Lung microvascular endothelial cell (primary cell): ENCODE measurements at regions not wholly inside any gene's neighbourhood (a gene's known extent, or its start where the extent isn't known, plus 50 kb on each side); places are given as distances from the start of the nearest gene placed in this dataset.
A peak's percentile ranks its signal among the peaks of the same experiment; 100 is the strongest.

Experiments used
- DNase-seq, 2 donors: peaks; one replicate each; pipeline versions ENCODE4 v3.0.0 to v3.0.0-alpha.2; 2010; ENCODE audit warnings: low read depth in 2 of 2

- no peak for DNase-seq
These were observed 110.2 kb upstream of the FOXQ1 start for GRCh38 chr6:1201547-1202200.

GRCh38 chr6:1200409-1201101, 111.3 kb upstream of the FOXQ1 start:
- DNase-seq: no peak

DNA sequence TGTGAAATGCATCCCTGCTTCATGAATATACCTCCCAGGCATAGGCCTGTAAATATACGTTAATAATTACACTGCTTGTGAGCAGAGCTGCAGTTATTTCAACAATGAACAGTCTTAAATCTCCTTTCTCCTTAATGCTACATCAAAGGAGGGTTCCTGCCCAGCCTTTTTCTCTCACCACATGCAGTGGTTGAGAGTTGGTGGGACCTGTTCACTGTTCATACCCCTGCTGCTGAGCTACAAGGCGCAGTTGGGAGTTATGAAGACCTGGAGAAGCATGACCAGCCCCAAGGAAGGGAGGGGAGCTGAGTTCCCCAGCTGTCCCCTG, 111.9 kb upstream of the FOXQ1 start:
- no peak for DNase-seq

DNA sequence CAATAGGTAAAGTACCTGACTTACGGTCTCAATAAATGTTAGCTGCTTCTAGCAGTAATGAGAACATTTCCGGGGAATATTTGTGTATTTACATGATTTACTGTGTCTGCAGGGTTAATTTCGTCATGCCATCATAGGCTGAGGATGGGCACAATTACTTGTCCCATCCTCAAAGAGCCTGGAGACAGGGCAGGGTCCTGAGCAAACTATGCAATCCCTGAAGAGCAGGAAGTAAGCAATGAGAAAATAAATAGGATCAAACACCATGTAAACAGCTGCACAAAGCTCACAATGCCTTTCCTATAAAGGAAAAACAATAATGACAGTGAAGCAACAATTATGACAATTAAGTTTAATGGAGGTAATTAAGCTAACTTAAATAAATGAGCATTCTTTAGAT, 114.6 kb upstream of the FOXQ1 start:
- no peak for DNase-seq

DNA sequence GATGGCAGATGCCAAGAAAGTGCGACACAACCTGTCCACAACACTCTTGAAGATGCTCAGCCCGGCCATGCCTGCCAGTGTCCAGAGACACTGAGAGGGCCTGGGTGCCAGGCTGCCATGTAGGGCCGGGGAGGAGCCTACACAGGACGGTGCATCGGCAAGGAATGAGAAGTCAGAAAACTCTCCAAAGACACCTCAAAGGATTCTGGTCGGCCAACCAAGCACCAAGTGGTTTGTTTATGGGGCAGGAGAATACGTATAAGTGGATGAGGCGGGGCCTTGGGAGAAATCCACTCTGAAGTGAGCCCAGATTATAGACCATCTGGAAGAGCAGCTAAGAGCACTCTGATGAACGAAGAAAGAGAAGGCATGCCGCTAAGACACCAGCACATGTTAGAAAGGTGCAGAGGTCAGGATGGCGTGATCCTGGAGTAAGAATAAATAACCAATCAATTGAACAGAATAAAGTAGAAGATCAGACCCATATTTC, 120.7 kb upstream of the FOXQ1 start:
- no peak for DNase-seq

DNA sequence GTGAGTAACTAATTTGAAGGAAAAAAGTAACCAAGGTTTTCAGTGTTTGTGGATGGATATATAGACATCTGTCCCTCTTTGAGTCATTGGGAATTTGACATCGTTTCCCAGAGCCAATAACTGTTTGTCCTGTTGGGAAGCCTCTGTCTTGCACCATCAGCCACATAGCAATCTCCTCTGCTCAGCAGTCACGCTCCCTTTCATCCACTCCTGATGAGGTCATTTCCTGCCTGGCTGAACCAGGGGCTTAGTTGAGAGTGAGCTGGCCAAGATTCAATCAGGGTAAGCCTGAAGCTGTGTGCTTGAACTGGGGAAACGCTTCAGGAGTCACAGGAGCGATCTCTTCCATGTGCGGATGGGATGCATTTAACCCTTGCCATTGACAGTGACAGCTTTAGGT, 121.5 kb upstream of the FOXQ1 start:
- DNase-seq: peak; percentile 3 to 51

- no peak for DNase-seq
These were observed 123.7 kb upstream of the FOXQ1 start for GRCh38 chr6:1188199-1188598.

- DNase-seq: no peak
These were observed 124.4 kb upstream of the FOXQ1 start for GRCh38 chr6:1187293-1188131.

GRCh38 chr6:1184318-1184717, 127.6 kb upstream of the FOXQ1 start:
- no peak for DNase-seq

GRCh38 chr6:1182722-1183521, 129.0 kb upstream of the FOXQ1 start:
- DNase-seq: no peak

DNA sequence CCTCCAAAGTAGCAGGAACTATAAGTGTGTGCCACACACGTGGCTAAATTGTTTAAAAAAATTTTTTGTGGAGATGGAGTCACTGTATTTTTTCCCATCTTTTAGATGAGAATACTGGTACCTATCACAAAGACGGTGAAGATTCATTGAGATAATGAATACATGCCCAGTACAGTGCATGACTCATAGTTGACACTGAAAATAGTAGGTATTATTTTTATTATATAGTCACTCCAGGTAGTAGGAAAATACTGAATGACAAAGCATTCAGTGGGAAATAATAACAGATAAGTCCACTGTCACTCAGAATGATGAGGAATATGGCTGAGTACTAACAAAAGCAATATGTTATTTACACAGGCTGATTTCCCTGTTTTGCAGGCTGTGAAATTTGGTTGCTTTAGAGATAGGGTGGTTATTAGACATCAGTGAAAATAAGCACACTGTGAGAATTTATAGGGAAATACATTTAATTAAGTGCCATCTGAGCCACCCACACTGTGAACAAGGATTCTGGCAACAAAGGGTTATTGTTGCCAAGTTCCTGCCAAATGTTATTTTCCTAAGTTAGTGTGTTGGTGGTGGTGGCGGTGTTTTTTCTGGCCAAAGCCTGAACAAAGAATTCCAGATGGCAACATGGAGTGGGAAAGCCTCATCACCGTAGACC, 129.8 kb upstream of the FOXQ1 start:
- no peak for DNase-seq

DNA sequence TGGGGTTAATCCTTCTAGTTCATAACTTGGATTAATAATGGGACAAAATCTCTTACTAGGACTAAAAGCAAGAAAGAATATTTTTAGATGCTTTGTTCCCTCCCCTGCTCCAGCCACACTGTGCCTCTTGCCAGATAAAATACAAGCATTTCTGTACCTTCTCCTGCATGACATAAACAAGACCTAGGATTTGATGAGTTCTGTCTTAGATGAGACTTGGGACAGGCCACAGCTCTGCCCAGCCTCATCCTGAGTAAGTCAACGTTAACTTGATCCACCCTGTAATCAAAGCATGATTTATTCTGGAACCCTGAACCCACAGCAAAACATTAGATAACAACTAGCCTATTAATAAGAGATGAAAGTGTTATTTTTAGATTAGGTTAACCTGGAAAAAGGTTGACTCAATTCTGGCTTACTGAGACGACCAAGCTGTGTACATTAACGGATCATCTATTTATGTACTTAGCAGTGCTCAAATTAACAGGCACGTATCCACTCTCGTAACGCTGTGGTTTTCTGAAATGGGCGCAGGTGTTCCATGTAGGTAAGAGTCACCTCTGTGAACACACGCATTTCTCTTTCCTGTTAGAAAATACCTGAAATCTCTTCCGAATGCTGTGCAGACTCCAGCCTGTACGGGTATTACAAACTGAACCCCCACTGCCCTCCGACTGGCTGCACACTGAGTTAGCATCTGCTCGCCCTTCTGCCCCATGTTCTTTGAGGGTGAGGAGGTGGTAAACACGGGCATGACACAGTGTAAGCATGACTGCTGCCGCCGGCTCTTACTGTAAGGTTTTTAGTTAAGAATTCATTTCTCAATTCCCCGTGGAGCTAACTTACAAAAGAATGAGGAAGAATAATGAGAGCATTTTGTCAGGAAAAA, 132.1 kb upstream of the FOXQ1 start:
- no peak for DNase-seq

- no peak for DNase-seq
These were observed 133.3 kb upstream of the FOXQ1 start for GRCh38 chr6:1178590-1178989.

GRCh38 chr6:1176567-1176966, 135.3 kb upstream of the FOXQ1 start:
- DNase-seq: no peak

DNA sequence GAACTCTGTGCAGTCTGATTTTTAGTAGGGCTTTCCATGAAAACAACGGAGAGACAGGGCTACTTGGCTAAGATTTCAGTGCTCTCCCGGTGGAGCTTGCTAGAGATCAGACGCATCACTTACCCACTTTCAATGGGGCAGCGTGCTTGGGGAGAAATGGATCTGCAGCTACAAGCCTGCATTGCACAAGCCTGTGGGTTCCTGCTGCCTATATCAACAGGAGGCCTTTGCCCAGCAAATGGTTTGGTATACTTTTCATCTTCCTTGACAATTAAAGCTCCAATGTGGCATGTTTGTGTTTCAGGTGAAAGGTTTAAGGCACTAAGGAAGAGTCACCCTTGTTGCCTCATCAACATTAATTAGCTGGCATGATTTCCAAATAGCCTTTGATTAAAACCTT, 136.0 kb upstream of the FOXQ1 start:
- DNase-seq: no peak

GRCh38 chr6:1170794-1171193, 141.1 kb upstream of the FOXQ1 start:
- peak in 1 of 2 donors; percentile 0 for DNase-seq

DNA sequence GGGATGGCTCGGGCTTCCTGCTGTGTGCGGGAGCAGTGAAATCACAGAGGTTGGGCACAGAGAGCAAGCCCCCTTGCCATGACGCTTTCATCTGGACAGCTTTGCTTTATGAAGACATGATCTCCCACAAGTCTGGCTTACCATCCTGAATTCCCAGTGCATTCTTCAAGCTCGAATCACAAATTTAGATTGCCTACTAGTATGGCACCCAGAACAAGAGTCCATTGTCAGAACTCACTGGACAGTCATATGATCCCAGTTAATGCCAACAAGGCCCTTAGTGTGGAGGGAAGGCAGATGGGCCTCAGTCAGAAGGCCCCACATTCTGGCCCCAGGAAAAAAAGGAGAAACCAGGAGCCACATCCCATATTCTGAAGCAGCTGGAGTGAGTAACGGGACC, 147.3 kb upstream of the FOXQ1 start:
- no peak for DNase-seq

DNA sequence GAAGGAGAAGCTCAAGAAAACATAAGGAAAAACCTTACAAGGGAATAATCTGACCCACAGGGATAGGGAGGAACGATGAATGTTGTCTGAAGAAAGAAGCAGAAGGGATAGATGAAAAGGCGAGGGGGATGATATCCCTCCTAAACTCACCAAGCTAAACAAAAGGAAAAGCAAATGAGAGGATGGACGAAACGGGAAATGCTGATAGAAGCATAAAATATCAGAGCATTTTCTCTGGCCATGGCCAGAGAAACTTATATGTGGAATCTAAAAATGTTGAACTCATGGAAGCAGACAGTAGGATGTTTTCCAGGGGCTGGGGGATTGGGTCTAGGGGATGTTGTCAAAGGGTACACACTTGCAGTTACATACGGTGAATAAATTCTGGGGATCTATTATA, 148.4 kb upstream of the FOXQ1 start:
- DNase-seq: no peak

DNA sequence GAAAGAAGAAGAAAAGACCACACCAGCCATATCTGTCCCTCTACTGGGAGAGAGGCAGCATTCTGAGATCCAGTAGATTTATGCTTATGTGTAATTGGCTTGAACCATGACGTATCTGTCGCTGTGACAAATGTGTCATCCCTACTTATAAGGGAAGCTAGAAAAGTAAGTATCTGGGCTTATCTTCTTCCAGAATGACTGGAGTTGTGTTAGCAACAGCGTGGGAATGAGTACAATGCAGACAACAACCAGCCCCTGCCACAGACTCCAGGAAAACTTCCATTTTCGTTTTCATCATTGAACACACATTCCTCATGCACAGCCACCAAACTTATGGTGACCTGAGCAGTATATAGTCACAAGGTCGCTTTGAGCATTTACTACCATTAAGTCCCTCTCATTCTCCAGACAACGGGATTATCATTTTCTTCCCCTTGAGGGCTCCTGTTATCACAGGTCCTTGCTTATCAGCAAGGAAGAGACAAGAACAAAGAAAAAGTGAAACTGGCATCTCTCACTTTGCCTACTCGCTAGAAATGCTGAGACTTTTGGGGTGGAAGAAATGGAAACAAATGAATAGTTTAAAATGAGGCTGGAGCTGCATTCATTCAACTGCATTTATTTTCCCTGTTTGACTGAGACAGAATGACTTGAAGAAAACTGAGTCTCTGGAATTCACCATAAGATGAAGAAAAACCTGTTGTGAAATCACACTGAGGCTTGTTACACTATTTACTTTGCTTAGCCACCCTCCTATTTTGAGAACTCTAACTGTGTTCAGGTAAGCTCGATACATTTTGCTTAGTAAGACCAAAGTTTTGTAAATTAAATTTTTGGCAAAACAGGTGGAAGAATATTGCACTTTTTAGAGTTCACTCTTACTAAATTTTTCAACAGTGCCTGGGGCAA, 149.3 kb upstream of the FOXQ1 start:
- no peak for DNase-seq
